ENCODE measurements at regions not wholly inside any gene's neighbourhood (a gene's known extent, or its start where the extent isn't known, plus 50 kb on each side); places are given as distances from the start of the nearest gene placed in this dataset.

DNA sequence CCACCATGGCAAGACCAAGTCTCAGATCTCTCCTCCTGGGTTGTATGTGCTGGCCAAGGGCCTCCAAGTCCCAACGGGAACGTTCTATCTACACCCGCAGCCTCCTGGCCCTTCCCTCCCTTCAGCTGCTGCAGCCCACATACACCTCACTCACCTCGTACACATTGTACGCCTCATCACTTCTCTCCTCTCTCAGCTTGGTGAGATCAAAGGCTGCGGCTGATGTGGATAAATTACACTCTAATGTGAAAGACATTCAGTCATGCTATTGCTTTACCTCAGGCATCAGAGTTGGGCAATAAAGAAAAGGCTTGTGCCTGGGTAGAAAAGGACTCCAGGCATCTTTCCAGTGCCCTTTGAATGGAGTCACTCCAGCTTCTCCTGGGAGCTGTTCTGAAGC, 135.3 kb upstream of the FOXQ1 start:
- intact Hi-C loops (cut with micrococcal nuclease) = no loop called here
- Mint-ChIP-seq H3K36me3 (no peaks in the 10 kb centered on the region), H3K4me3 (no peak overlapping the region), H3K9me3 (peaks cover 0 to 5% (median 2%) of the 10 kb centered on the region in 7 donors), H3K27me3 (ENCODE audit: low read depth in 3 of 3) (peaks cover 0 to 7% (median 2%) of the 10 kb centered on the region in 3 donors), H3K4me1 (no peaks in the 10 kb centered on the region), H3K27ac (no peak overlapping the region)
- Histone ChIP-seq H3K4me1 (ENCODE audit: control insufficient read depth in 1 of 2, insufficient read depth in 2 of 2, low read length in 2 of 2) (no peaks in the 10 kb centered on the region), H3K27ac (ENCODE audit: low read depth in 1 of 2, low read length in 2 of 2) (no peak overlapping the region), H3K36me3 (replicated peaks in 1 of 2; ENCODE audit: control insufficient read depth in 1 of 2, insufficient read depth in 2 of 2, low read length in 2 of 2) (no peaks in the 10 kb centered on the region), H3K9me3 (replicated peaks in 1 of 2; ENCODE audit: control insufficient read depth in 1 of 2, insufficient read depth in 1 of 2, low read length in 2 of 2) (no peaks in the 10 kb centered on the region), H3K9ac (ENCODE audit: insufficient read depth, low read length, poor library complexity, severe bottlenecking) (no peak overlapping the region), H4K20me1 (ENCODE audit: insufficient read depth, low read length) (no peaks in the 10 kb centered on the region), H3K27me3 (ENCODE audit: control insufficient read depth in 2 of 2, insufficient read depth in 2 of 2, low read length in 2 of 2) (no peaks in the 10 kb centered on the region), H3K4me2 (replicated peaks; ENCODE audit: extremely low read depth, low read length, poor library complexity, severe bottlenecking) (no peak overlapping the region), H3K4me3 (replicated peaks in 1 of 3; ENCODE audit: low read depth in 2 of 3, low read length in 3 of 3) (no peak overlapping the region), H2AFZ (ENCODE audit: insufficient read depth, low read depth, low read length, poor library complexity, severe bottlenecking) (no peak overlapping the region), H3K79me2 (ENCODE audit: insufficient read depth, low read length) (no peaks in the 10 kb centered on the region)
- no peak for DNase-seq
- TF ChIP-seq, protein P1, sequence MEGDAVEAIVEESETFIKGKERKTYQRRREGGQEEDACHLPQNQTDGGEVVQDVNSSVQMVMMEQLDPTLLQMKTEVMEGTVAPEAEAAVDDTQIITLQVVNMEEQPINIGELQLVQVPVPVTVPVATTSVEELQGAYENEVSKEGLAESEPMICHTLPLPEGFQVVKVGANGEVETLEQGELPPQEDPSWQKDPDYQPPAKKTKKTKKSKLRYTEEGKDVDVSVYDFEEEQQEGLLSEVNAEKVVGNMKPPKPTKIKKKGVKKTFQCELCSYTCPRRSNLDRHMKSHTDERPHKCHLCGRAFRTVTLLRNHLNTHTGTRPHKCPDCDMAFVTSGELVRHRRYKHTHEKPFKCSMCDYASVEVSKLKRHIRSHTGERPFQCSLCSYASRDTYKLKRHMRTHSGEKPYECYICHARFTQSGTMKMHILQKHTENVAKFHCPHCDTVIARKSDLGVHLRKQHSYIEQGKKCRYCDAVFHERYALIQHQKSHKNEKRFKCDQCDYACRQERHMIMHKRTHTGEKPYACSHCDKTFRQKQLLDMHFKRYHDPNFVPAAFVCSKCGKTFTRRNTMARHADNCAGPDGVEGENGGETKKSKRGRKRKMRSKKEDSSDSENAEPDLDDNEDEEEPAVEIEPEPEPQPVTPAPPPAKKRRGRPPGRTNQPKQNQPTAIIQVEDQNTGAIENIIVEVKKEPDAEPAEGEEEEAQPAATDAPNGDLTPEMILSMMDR (IDR thresholded peaks at IDR 0.05) = no peak
- 100% methylated on average over 3 of the region's 6 CpGs for WGBS (ENCODE audit: insufficient coverage)

- H3K79me2 ChIP-seq (ENCODE audit: insufficient read depth, low read length) = no peaks in the 10 kb centered on the region
- no peaks in the 10 kb centered on the region for H3K36me3 ChIP-seq (replicated peaks in 1 of 2; ENCODE audit: control insufficient read depth in 1 of 2, insufficient read depth in 2 of 2, low read length in 2 of 2)
- no peaks in the 10 kb centered on the region for H4K20me1 ChIP-seq (ENCODE audit: insufficient read depth, low read length)
- no peaks in the 10 kb centered on the region for H3K36me3 Mint-ChIP-seq
- H3K27me3 Mint-ChIP-seq (ENCODE audit: low read depth in 3 of 3) = peaks cover 2 to 8% (median 3%) of the 10 kb centered on the region in 3 donors
- H3K27ac ChIP-seq (ENCODE audit: low read depth in 1 of 2, low read length in 2 of 2) = no peak overlapping the region
- peaks cover 0 to 5% (median 2%) of the 10 kb centered on the region in 7 donors for H3K9me3 Mint-ChIP-seq
- H3K4me1 ChIP-seq (ENCODE audit: control insufficient read depth in 1 of 2, insufficient read depth in 2 of 2, low read length in 2 of 2) = no peaks in the 10 kb centered on the region
- 89% methylated on average over 4 of the region's 4 CpGs for WGBS (ENCODE audit: insufficient coverage)
- H3K4me3 Mint-ChIP-seq = no peak overlapping the region
- TF ChIP-seq, protein P1 (IDR thresholded peaks at IDR 0.05) = no peak
- H3K4me2 ChIP-seq (replicated peaks; ENCODE audit: extremely low read depth, low read length, poor library complexity, severe bottlenecking) = no peak overlapping the region
- H3K27me3 ChIP-seq (ENCODE audit: control insufficient read depth in 2 of 2, insufficient read depth in 2 of 2, low read length in 2 of 2) = no peaks in the 10 kb centered on the region
- no peak overlapping the region for H2AFZ ChIP-seq (ENCODE audit: insufficient read depth, low read depth, low read length, poor library complexity, severe bottlenecking)
- intact Hi-C loops (cut with micrococcal nuclease) = no loop called here
- no peak overlapping the region for H3K9ac ChIP-seq (ENCODE audit: insufficient read depth, low read length, poor library complexity, severe bottlenecking)
- H3K27ac Mint-ChIP-seq = no peak overlapping the region
- H3K4me3 ChIP-seq (replicated peaks in 1 of 3; ENCODE audit: low read depth in 2 of 3, low read length in 3 of 3) = no peak overlapping the region
- no peak for DNase-seq
- H3K4me1 Mint-ChIP-seq = no peaks in the 10 kb centered on the region
- no peaks in the 10 kb centered on the region for H3K9me3 ChIP-seq (replicated peaks in 1 of 2; ENCODE audit: control insufficient read depth in 1 of 2, insufficient read depth in 1 of 2, low read length in 2 of 2)
These were observed 136.0 kb upstream of the FOXQ1 start for GRCh38 chr6:1175877-1176276.
